ENCODE measurements at regions not wholly inside any gene's neighbourhood (a gene's known extent, or its start where the extent isn't known, plus 50 kb on each side); places are given as distances from the start of the nearest gene placed in this dataset.

DNA sequence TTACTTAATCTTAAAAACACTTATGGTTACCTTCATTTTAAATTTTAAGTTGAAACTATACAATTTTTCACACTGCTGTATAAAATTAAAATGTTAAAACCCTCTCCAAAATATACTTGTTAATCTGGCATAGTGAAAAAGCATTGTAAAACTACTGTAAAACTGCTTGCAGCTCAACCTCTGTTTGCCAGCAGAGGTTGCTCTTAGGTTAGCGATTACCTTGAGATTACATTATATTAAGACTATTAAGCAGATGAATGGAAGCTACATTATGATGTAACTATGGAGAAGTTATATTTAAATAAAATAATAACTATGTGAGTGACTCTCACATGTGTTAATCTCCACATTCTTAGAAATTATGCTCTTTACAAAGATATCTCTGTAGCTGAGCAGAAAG lies 143.6 kb upstream of the SLITRK3 start:
- DNase-seq (ENCODE audit: low spot score) = no peak

DNA sequence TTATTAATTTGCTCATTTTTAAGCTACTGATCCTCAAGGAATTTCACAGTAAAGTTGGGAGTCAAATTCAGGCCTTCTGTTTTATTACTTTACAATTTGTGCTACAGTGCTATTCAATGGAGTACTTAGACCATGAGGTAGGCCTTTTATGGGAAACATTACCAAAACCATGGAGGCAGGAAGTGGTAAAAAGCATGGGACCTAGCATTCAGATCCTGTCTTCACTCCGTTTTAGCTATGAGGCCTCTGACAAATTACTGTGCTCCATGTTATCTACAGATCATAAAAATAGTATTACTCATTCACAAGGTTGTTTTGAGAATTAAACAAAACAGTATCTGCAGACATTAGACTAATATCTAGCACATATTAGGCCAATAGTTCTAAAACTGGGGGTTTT lies 140.6 kb upstream of the SLITRK3 start:
- DNase-seq (ENCODE audit: low spot score) = no peak

All from LoVo (cell line).